ENCODE measurements at regions not wholly inside any gene's neighbourhood (a gene's known extent, or its start where the extent isn't known, plus 50 kb on each side); places are given as distances from the start of the nearest gene placed in this dataset.

DNA sequence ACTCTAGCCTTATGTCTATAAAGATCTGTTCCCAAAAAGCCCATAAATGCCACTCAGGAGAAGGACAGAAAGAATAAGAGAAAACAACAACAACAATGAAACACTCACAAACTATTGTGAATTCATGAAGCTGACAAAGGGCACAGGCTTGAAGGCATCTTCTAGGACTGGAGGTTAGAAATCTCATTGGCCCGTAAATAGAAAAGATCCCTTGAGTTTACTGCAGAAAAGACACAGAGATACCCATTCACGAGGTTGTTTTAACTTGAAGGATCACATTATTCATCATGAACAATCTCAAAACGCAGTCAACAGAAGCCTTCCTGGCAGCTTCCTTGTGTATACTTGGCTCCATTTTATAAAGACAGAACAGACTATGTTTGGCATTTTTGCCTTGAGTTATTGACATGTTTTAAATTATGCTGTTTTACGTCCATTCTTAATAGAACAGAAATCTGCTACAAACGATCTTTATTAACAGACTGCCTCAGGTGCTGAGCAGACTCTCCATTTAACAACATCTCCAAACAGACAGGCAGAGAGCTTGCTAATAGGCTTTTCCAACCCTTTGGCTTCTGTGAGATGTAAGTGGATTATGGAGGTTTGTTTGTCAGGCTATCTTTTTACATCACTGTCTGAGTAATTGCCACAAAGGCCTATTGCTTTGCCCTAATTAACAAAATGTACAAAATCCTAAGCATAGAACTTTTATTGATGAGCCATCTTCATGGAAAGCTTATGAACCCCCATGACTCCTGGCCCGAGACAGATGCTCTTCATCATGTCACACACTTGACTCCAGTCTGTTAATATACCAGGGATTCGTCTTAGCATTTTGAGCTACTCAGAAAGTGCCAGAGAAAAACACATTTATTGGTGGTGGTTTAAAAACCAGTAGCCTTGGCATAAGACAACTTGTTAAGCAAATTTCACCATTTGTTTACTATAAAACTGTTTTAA is 735.3 kb upstream of the ZNF608 start:
- Mint-ChIP-seq H3K27me3 (peaks cover 7% of the 10 kb centered on the region), H3K27ac (no peak overlapping the region), H3K9me3 (no peaks in the 10 kb centered on the region), H3K36me3 (ENCODE audit: low read depth) (no peaks in the 10 kb centered on the region), H3K4me1 (peaks cover 12% of the 10 kb centered on the region), H3K4me3 (no peak overlapping the region)
- DNase-seq: no peak
- TF ChIP-seq CTCF (IDR thresholded peaks at IDR 0.05): no peak
- ATAC-seq (ENCODE audit: low read depth): no peak
- intact Hi-C loops (cut with micrococcal nuclease): no loop called here
- CTCF ChIA-PET: no interaction called here
- POLR2A ChIA-PET: no interaction called here

GRCh38 chr5:125483609-125484008 is 737.2 kb upstream of the ZNF608 start:
- no peak overlapping the region for H3K4me3 Mint-ChIP-seq

DNA sequence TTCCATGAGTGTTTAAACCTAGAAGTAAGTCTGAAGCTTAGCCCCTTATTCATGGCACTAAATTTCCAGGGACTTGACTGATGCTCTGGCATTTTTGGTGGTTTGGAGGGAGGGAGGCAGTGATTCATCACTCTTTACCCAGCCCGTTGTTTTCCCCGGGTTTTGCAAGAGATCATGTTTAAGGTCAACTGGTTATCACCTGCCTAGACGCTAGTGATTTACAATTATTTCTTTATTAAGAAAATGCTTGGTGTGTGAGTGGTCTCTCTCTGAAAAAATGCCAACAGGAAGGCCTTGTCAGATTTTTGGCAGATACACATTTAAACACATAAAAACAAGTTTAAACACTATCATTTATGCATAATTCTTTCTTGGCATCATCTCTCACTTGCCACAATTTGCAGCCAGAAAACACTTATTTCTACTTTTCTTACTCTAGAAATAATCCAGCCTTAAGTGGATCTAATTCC is 737.9 kb upstream of the ZNF608 start:
- no peak overlapping the region for H3K4me3 Mint-ChIP-seq
- no peak for DNase-seq
- no peaks in the 10 kb centered on the region for H3K9me3 Mint-ChIP-seq
- intact Hi-C loops (cut with micrococcal nuclease): no loop called here
- CTCF ChIA-PET: no interaction called here
- no peak for ATAC-seq (ENCODE audit: low read depth)
- H3K27ac Mint-ChIP-seq: no peak overlapping the region
- no peaks in the 10 kb centered on the region for H3K36me3 Mint-ChIP-seq (ENCODE audit: low read depth)
- peaks cover 12% of the 10 kb centered on the region for H3K4me1 Mint-ChIP-seq
- POLR2A ChIA-PET: no interaction called here
- TF ChIP-seq CTCF (IDR thresholded peaks at IDR 0.05): no peak
- H3K27me3 Mint-ChIP-seq: peaks cover 7% of the 10 kb centered on the region

More at GRCh38 chr5:125483609-125484008, 737.2 kb upstream of the ZNF608 start:
- no peak for TF ChIP-seq CTCF (IDR thresholded peaks at IDR 0.05)
- intact Hi-C loops (cut with micrococcal nuclease): no loop called here
- H3K27ac Mint-ChIP-seq: no peak overlapping the region
- CTCF ChIA-PET: no interaction called here
- H3K36me3 Mint-ChIP-seq (ENCODE audit: low read depth): no peaks in the 10 kb centered on the region
- no peak for DNase-seq
- peaks cover 12% of the 10 kb centered on the region for H3K4me1 Mint-ChIP-seq
- H3K9me3 Mint-ChIP-seq: no peaks in the 10 kb centered on the region
- ATAC-seq (ENCODE audit: low read depth): no peak
- POLR2A ChIA-PET: no interaction called here
- peaks cover 7% of the 10 kb centered on the region for H3K27me3 Mint-ChIP-seq

DNA sequence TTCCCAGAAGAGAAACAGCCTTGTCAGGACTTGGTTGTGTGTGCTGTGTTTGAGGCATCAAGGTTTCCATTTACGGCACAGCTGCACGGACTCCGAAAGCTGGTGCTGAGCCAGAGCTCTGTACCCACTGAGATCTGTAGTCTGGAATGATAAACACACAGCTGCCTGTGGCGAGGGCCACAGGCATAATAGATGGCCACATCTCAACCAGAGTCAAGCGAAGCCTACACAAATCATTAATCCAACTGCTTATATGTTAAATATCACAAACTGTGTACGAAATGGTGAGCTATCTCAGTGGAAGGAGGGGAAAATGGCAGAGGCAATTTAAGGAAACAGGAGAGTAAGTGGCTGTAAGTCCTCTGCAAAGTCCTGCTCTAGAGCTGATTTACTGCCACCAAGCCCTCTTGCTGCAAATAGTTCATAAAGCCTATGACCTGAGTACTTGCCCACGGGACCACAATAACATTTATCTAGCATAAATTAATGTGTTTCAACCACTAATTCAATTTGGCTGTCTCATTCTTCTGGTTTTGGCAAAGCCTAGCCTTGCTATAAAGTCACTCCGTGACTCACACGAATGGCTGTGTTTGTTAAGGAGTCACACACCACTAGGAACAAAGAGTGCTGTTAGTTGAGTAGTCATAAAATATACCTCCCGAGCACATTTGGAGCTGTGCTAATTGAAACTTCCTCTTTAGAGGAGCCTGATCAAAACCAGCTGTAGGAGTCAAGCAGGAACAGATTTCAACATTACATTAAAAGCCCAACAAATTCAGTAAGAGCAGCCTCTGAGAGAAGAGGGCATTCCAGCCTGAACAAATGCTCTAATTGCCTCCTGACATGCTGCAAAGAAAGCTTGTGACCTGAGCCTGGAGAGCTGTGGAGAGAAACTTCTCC is 738.6 kb upstream of the ZNF608 start:
- no peak for TF ChIP-seq CTCF (IDR thresholded peaks at IDR 0.05)
- DNase-seq (no peak), ATAC-seq (ENCODE audit: low read depth) (peak; percentile 34)
- CTCF ChIA-PET: no interaction called here
- Mint-ChIP-seq H3K4me1 (peaks cover 12% of the 10 kb centered on the region), H3K9me3 (no peaks in the 10 kb centered on the region), H3K27ac (no peak overlapping the region), H3K4me3 (no peak overlapping the region), H3K36me3 (ENCODE audit: low read depth) (no peaks in the 10 kb centered on the region), H3K27me3 (peaks cover 7% of the 10 kb centered on the region)
- POLR2A ChIA-PET: no interaction called here
- intact Hi-C loops (cut with micrococcal nuclease): no loop called here

DNA sequence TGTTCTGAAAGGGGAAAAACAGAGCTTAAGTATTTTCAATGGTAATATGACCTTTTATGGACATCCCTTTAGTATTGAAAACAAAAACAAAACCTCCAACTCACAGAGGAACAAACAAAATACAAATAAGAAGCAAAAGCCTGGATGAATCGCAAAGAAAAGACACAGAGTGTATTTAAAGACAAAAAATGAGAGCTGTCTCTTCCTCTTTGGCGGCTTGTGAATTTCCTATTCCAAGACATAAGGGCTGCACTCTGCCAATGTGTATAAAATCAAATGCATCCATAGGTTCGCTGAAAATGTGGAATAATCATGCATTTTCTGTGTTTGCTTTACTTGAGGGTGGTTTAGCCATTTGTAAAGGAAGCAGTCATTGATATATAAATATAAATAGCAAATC is 739.3 kb upstream of the ZNF608 start:
- POLR2A ChIA-PET: no interaction called here
- no peak for TF ChIP-seq CTCF (IDR thresholded peaks at IDR 0.05)
- intact Hi-C loops (cut with micrococcal nuclease): no loop called here
- H3K9me3 Mint-ChIP-seq: no peaks in the 10 kb centered on the region
- peaks cover 12% of the 10 kb centered on the region for H3K4me1 Mint-ChIP-seq
- peaks cover 7% of the 10 kb centered on the region for H3K27me3 Mint-ChIP-seq
- no peak for ATAC-seq (ENCODE audit: low read depth)
- no peak for DNase-seq
- H3K27ac Mint-ChIP-seq: no peak overlapping the region
- no peak overlapping the region for H3K4me3 Mint-ChIP-seq
- CTCF ChIA-PET: no interaction called here
- no peaks in the 10 kb centered on the region for H3K36me3 Mint-ChIP-seq (ENCODE audit: low read depth)
